DND-41 (cell line): ENCODE measurements at regions not wholly inside any gene's neighbourhood (a gene's known extent, or its start where the extent isn't known, plus 50 kb on each side); places are given as distances from the start of the nearest gene placed in this dataset.

Experiments used
- ATAC-seq: fragments of 200-7000 bp; cut with Tn5 transposase; 3 replicates; pipeline ENCODE4 v1.9.1; 2021; ENCODE audit warnings: low read depth; ENCODE audit not compliant: insufficient read depth
- DNase-seq: peaks from one replicate; pipeline ENCODE4 v3.0.0-alpha.2; 2020
- H2AFZ ChIP-seq: 2 replicates; pipeline ENCODE4 v1.6.0; 2012; ENCODE audit warnings: low read depth, low read length
- H3K27ac ChIP-seq: 2 replicates; pipeline ENCODE4 v1.5.1; 2012; ENCODE audit warnings: low read length, inconsistent platforms
- H3K27me3 ChIP-seq: fragments of 200-600 bp; sonication (generic); 2 replicates; pipeline ENCODE4 v1.6.0; 2012; ENCODE audit warnings: low read length, mild to moderate bottlenecking, inconsistent platforms; ENCODE audit not compliant: insufficient read depth, poor library complexity
- H3K36me3 ChIP-seq: 2 replicates; pipeline ENCODE4 v1.5.1; 2012; ENCODE audit warnings: low read length, inconsistent platforms; ENCODE audit not compliant: insufficient read depth
- H3K4me1 ChIP-seq: 2 replicates; pipeline ENCODE4 v1.5.1; 2012; ENCODE audit warnings: mild to moderate bottlenecking, low read length; ENCODE audit not compliant: insufficient read depth
- H3K4me2 ChIP-seq: 2 replicates; pipeline ENCODE4 v1.6.0; 2012; ENCODE audit warnings: mild to moderate bottlenecking, moderate library complexity, low read length, inconsistent platforms; ENCODE audit not compliant: insufficient read depth
- H3K4me3 ChIP-seq, 2 experiments: fragments of 200-600 bp in 1 of 2; shearing (Covaris generic) in 1 of 2; 2 replicates each; pipeline ENCODE4 v1.5.1; 2012 to 2016; ENCODE audit warnings: inconsistent platforms in 2 of 2, low read length in 2 of 2, mild to moderate bottlenecking in 2 of 2, low read depth in 1 of 2, moderate library complexity in 1 of 2
- H3K79me2 ChIP-seq: 2 replicates; pipeline ENCODE4 v1.6.0; 2012; ENCODE audit warnings: low read length, inconsistent platforms; ENCODE audit not compliant: insufficient read depth
- H3K9ac ChIP-seq: 2 replicates; pipeline ENCODE4 v1.6.0; 2012; ENCODE audit warnings: low read depth, mild to moderate bottlenecking, inconsistent platforms, low read length, moderate library complexity
- H3K9me3 ChIP-seq: 2 replicates; pipeline ENCODE4 v1.5.1; 2012; ENCODE audit warnings: low read length, moderate library complexity, mild to moderate bottlenecking, inconsistent platforms; ENCODE audit not compliant: insufficient read depth, severe bottlenecking
- H4K20me1 ChIP-seq: 2 replicates; pipeline ENCODE4 v1.6.0; 2012; ENCODE audit warnings: low read length; ENCODE audit not compliant: insufficient read depth
- EZH2 ChIP-seq: IDR thresholded peaks from 3 replicates; pipeline ENCODE4 v1.6.1; 2012; ENCODE audit warnings: borderline replicate concordance, low read depth, mild to moderate bottlenecking, moderate library complexity, low read length, inconsistent platforms; ENCODE audit not compliant: severe bottlenecking
- TF ChIP-seq, protein P1 (sequence below): IDR thresholded peaks from 2 replicates; pipeline ENCODE4 v1.5.1; 2012; ENCODE audit warnings: borderline replicate concordance, low read length, moderate library complexity, mild to moderate bottlenecking; ENCODE audit not compliant: poor library complexity, severe bottlenecking; ENCODE audit errors: extremely low read depth

DNA sequence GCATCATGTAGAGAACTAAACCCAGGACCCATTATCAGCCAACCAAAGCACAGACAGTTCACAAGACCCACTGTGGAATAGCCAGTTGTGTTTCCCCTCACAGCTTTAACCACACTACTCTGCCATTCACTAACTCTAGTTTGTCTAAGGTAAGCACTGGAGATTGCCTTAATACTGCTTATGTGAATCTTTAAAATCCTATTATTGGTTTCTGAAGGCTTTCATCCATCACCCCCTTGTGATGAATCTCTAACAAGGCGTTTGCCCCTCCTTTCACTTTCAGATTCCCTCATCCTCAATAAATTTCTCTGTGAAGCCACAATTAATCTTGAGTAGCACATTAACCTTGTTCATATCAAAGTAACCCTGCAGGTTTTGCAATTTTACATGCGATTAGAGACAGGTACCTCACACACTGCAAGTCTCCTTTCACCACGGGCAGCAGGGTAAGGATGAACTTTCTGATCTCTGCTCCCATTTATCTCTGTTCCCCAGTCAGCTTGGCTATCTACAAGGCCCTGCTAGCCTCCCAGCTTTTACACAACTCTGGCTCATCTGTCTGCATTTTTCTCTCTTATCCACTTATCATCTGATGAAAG lies 785.6 kb downstream of the REEP3 start:
- Histone ChIP-seq H3K4me2 (no peak overlapping the region), H3K4me1 (no peaks in the 10 kb centered on the region), H3K27ac (no peak overlapping the region), H3K9me3 (no peaks in the 10 kb centered on the region), H3K79me2 (no peaks in the 10 kb centered on the region), H4K20me1 (no peaks in the 10 kb centered on the region), H3K36me3 (no peaks in the 10 kb centered on the region), H2AFZ (no peak overlapping the region), H3K9ac (no peak overlapping the region), H3K27me3 (no peaks in the 10 kb centered on the region), H3K4me3 (no peak overlapping the region)
- TF ChIP-seq, protein P1, sequence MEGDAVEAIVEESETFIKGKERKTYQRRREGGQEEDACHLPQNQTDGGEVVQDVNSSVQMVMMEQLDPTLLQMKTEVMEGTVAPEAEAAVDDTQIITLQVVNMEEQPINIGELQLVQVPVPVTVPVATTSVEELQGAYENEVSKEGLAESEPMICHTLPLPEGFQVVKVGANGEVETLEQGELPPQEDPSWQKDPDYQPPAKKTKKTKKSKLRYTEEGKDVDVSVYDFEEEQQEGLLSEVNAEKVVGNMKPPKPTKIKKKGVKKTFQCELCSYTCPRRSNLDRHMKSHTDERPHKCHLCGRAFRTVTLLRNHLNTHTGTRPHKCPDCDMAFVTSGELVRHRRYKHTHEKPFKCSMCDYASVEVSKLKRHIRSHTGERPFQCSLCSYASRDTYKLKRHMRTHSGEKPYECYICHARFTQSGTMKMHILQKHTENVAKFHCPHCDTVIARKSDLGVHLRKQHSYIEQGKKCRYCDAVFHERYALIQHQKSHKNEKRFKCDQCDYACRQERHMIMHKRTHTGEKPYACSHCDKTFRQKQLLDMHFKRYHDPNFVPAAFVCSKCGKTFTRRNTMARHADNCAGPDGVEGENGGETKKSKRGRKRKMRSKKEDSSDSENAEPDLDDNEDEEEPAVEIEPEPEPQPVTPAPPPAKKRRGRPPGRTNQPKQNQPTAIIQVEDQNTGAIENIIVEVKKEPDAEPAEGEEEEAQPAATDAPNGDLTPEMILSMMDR: no peak
- no peak for TF ChIP-seq EZH2
- DNase-seq (no peak), ATAC-seq (no peak)

DNA sequence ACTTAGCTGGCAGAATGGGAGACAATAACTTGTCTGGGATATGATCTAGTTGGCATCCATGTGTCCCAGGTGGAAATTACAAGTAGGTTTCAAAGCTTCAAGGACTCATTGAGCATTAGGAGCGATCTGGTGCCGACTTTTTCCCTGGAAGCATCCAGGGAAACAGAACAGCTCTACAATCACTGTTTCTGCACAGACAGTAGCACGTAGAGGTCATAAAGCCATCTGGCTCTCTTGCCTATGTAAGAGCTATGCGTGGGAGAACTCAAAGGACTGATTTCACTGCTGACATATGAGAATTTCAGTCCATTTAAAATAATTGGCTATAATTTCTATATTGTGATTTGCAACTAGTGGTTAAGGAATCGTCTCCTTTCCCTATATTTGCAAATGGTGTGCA lies 791.7 kb downstream of the REEP3 start:
- Histone ChIP-seq H3K4me2 (no peak overlapping the region), H3K27ac (no peak overlapping the region), H3K79me2 (no peaks in the 10 kb centered on the region), H2AFZ (no peak overlapping the region), H3K9me3 (no peaks in the 10 kb centered on the region), H3K4me3 (no peak overlapping the region), H3K27me3 (no peaks in the 10 kb centered on the region), H3K9ac (no peak overlapping the region), H4K20me1 (no peaks in the 10 kb centered on the region), H3K36me3 (no peaks in the 10 kb centered on the region), H3K4me1 (no peaks in the 10 kb centered on the region)
- no peak for DNase-seq
- ATAC-seq: no peak
- no peak for TF ChIP-seq EZH2
- TF ChIP-seq, protein P1: no peak

DNA sequence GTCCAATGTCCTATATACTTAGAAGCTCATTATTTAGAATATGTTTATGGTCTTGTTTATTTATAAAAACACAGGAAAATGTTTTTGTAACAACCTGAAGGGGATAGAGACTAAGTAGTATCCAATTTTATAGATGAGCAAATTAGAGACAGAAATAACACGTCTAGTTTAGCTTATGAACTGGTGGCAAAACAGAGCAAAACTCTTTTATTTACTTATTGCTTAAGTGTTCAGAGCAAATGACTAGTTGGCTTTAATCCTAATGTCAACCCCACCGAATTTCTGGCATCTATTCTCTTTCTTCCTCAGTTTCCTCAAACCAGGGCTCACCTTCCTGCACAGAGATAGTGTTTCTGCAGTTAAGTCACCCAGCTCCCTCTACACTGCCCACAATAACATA lies 792.8 kb downstream of the REEP3 start:
- no peaks in the 10 kb centered on the region for H3K9me3 ChIP-seq
- H3K4me3 ChIP-seq: no peak overlapping the region
- DNase-seq (no peak), ATAC-seq (no peak)
- H2AFZ ChIP-seq: no peak overlapping the region
- no peak overlapping the region for H3K4me2 ChIP-seq
- no peaks in the 10 kb centered on the region for H3K27me3 ChIP-seq
- no peak for TF ChIP-seq EZH2
- TF ChIP-seq, protein P1: no peak
- no peaks in the 10 kb centered on the region for H3K4me1 ChIP-seq
- no peaks in the 10 kb centered on the region for H3K79me2 ChIP-seq
- no peaks in the 10 kb centered on the region for H3K36me3 ChIP-seq
- no peak overlapping the region for H3K27ac ChIP-seq
- H4K20me1 ChIP-seq: no peaks in the 10 kb centered on the region
- no peak overlapping the region for H3K9ac ChIP-seq
